Ramos (cell line): ENCODE measurements at regions not wholly inside any gene's neighbourhood (a gene's known extent, or its start where the extent isn't known, plus 50 kb on each side); places are given as distances from the start of the nearest gene placed in this dataset.

Experiments
- in situ Hi-C: fragments of 300-500 bp; cut with MboI; formaldehyde crosslinking; loops from one replicate; pipeline ENCODE4 v1.14.3; 2022; ENCODE audit warnings: low sequenced_read_pairs; ENCODE audit not compliant: unreplicated experiment

DNA sequence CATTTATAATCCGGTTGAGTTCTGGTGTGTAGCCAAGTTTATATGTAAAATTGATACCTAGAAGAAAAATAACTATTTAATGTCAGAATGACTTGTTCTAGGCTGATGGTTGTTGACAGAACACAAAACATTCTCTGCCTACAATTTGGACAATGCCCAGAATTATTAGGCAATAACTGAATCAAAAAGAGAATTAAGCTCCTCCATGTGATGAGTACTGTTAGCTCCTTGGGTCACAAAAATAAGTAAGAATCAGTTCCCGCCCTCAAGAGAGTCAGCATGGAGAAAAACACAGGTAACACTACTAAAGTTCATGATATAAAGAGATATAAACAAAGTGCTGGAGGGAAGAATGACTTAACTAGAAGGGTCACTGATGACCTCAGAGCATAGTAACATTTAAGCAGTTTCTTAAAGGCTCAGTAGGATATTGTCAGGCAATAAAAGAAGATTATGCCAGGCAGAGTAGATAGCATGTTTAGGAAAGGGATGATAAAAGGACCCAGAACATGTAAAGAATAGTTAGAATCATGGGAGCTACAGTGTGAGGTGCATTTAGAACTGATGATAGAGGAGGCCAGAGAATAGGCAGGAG, 200.5 kb upstream of the ACTBL2 start:
- in situ Hi-C loops = no loop called here

DNA sequence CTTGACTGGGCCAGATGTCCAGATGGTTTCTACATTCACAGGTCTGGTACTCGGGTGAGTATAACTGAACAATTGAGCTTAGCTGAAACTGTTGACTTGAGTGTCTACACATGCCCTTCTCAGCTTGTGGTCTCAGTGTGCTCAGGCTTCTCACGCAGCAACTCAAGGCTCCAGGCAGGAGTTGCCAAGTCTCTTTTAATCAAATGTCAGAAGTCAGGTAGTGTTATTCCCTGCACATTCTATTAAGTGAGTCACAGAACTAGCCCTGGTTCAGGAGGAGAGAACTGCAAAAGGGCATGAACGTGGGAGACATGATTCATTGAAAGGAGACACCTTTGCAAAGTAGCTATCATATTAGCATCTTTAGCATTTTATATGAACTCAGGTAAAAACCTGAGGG, 199.3 kb upstream of the ACTBL2 start:
- in situ Hi-C loops = no loop called here

DNA sequence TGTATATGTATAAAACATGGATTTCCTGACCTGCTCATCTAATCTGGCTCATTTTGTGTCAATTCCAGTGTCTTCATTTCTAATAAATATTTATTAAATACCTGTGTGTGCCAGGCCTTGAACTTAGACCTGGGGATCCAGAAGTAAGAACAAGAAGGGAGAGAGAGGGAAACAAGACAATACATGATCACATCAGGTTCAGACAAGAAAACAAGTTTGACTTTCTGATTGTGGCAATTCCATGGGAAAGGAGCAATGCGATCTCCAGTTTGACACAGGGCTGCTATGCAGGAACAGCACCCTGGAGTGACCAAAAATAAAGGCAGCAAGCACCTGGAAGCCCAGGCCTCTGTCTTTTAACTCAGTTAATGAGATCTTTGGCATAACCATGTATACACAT, 198.1 kb upstream of the ACTBL2 start:
- in situ Hi-C loops = no loop called here

DNA sequence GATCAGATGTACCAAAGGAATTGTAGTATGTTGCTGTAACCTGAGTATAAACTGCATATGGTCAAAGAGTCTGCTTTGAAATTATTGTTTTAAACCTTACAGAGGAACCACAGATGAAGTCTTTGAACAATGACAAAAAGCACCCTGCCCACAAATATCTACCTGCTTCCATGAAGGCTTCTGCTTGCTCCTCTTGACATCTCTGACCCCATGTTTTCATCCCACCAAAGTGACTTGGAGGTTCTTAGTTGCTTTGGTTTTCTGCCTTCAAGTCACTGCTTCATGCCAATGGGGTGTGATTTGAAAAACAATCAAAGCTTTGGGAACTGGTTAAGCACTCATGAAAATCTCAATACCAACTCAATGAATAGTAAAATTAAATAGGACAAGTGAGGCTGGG, 194.6 kb upstream of the ACTBL2 start:
- in situ Hi-C loops = no loop called here

DNA sequence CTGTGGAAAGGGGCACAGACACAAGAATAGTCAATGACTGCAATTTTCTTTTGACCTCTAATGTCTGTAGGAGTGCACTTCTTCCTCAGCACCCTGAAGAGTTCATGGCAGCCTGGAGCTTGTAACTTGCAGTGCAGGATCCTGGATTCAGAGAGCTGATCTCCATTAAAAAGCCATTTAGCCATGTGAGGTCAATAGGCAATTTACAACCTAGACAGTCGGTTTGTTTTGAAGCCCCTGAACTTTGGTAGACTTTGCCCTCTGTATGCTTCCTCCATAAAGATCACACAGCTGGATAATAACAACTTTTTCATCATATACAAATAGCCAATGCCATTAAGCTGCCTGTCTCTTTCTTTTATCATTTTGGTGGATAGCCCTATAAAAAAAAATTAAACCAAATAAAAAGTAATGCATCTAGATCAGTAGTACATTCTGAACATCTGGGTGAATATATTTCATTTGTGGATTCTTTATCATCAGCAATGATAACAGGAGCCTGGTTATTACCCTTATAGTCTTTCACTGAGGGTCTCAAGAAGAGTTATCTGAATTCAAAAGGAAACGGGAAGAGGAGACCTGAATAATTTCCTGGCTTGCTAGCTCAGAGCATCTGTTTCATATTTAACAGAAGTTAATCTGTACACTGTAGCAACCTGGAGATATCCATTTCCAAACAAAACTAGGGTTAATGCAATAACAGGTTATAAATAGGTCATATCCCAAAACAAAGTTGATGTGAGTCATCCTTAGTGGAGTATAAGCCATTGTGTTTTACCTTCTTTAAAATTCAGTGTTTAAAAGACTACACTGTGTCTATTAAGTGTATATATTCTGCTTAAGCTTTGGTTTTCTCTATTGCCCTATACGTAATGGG, 193.8 kb upstream of the ACTBL2 start:
- in situ Hi-C loops = no loop called here

DNA sequence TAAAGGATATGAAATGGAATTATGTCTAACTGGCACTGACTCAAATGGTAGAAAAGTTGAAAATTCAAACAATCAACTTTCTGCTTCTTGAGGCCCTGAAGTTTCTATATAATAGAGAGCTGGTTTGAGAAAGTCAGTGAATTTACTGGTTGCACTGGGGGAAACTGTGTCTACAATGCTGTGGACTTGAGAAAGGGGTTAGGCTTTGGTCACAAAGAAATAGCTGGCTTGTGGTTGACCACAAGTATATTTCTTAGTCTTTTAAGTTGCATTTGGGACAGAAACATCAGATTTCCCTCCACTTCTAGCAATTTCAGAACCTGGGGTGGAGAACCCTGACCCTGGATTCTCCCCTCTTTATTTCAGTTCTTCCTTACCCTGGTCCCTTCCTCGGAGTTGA, 192.6 kb upstream of the ACTBL2 start:
- in situ Hi-C loops = no loop called here

DNA sequence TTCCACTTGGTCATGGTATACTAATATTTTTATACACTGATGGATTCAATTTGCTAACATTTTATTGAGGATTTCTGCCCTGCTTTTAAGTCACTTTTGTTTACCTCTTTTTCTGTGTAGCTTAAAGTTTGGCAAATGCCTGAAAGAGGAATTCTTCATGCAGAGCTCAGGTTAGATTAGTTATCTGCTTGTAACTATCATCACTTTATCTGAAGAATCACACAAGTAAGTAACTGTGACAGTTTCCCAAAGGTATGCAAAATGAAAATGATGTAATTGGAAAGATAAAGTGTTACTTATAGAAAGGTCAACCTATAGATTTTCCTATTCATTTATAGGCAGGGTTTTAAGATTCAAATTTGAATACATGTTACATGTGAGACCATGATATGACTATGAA, 188.8 kb upstream of the ACTBL2 start:
- in situ Hi-C loops = no loop called here

DNA sequence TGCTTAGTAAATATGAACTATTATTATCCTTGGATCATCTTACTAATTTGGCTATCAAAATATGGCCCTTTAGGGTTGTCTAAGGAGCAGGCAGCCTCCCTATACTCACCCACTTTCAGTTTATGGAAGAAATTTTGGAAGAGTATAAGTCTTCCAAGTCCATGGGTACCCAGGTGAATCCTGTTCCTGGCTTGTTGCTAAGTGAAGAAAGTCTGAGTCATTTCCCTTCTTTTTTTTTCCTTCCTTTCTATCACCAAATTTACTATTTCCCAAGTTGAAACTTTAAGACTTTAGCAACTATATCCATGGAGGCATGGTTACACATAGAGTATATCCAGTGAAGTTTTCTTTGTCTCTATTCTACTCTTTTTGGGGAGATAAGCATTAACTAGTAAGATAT, 184.0 kb upstream of the ACTBL2 start:
- in situ Hi-C loops = no loop called here

DNA sequence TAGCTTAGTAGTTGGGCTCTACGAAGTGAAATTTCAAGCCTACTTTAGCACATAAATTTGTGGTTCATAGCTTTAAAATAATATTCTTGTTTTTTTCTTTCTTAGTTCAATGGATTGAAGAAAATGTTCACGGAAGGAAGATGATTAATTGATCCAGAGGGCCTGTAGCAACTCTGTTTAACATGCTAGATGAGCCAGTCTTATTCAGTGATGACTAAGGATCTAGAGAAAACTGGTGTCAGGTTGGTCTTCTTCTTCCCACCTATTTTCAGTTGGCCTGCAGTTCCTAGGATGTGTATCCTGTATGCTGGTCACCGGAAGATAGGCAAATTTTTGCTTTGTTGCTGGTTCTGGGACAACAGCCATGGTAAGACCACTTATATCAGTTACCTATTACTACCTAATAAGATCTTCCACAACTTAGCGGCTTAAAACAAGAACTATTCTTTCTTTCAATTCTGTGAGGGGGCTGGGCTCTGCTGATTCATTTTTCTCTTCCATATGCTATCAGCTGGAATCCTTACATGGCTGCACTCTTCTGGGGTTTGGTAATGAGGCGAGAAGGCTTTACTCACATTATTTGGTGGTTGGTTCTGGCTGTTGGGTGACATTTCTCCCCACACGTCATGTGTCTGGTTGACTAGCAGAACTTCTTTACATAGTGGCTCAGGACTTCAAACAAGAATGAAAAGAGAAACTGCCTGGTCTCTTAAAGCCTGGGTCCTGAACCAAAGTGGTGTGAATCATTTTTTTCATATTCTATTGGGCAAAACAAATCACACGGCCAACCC, 182.7 kb upstream of the ACTBL2 start:
- in situ Hi-C loops = no loop called here

DNA sequence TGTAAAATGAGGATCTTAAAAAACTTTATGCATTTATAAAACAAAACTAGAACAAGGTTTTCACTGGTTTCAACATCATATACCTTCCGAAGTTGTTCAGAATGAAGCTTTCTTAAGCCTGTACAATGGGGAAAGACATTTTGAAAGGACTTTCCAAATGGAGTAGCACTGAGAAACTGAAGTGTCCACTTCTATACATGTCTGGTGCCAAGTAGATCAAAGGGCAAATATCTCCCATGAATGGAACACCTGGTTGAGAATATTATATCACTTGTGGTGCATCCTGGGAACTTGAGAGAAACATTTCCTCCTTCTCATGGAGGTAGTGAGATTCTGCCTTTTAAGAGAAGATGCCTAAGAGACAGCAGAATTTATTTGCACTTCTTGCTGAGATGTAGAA, 182.1 kb upstream of the ACTBL2 start:
- in situ Hi-C loops = no loop called here

DNA sequence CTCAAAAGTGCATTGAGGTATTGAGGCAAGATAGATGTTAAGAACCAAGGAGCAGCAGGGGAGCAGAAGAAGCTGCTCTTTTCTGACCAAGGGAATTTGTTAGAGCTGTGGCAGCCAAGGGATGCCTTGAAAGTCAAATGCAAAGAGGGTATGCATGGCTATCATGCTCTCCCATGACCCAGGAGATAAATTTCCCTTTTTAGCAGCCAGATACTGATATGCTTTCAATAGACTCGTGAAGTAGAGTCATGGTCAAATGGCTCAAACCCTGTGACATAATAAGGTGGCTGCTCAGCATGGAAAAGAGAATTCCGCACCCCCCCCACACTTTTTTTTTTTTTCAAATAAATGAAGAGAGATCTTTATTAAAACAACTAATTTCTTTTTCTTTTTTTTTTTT, 180.9 kb upstream of the ACTBL2 start:
- in situ Hi-C loops = no loop called here

DNA sequence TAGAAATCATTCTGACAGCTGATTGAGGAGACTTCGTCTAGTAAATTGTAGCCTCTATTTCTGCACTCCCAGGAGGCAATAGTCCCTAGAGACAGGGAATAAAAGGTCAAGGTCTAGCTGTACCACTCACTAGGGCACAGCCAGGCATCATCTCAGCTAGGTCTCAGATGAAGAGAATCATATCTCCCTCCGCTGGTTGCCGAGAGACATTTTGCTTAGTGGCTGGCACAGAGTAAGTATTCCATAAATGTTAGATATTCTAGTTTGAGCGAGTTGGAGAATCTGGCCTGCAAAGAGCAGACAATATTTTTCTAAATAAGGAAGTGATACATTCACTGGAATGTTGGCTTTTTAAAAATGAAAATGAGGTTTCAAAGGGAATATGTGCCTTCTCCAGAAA, 180.4 kb upstream of the ACTBL2 start:
- in situ Hi-C loops = no loop called here

DNA sequence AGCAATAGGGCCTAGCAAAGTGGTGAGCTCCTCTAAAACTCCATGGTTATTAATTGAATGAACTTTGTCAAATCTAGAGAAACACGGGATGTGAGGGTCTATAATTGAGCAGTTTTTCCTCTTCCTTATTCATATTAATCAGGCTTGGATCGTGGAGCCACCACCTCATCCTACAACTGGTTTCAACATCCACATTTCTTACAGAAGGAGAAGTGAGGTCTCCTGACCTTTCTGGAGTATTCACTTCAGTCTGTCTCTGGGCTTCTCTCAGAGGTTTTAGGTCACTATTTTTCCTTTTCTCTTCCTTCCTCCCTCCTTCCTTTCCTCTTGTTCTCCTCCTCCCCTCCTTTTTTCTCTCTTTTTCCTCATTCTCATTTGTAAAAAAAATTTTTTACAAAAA, 177.3 kb upstream of the ACTBL2 start:
- in situ Hi-C loops = no loop called here

DNA sequence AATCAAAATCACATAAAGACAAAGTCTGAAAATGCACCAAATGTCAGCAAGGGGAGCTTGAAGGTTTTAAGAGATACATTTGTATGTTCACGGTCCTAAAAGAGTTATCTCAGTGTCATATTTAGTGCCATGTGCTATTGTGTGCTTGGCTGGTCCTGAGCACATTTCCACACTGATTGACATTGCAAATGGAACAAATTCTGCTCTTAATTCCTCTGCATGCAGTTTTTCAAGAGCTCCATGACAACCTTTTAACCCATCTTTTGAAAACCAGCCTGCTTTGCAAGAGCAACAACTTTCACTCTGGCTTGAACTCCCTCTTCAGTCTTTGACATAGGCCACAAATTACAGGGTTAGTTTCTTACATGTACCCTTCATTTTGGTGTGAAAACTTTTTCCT, 175.4 kb upstream of the ACTBL2 start:
- in situ Hi-C loops = no loop called here

DNA sequence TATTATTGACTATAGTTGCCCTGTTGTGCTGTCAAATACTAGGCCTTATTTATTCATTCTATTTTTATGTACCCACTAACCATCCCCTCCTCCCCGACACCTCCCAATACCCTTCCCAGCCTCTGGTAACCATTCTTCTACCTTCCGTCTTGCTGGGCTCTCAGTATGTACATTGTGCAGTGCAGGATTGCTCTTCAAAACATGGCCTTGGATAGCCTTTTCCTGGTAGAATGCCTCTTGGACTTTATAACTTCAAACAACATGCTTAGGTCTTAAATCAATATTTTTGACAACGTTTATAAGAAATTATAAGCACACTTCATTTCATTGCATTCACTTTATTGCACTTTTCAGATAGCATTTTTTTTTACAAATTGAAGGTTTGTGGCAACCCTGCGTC, 172.6 kb upstream of the ACTBL2 start:
- in situ Hi-C loops = no loop called here

DNA sequence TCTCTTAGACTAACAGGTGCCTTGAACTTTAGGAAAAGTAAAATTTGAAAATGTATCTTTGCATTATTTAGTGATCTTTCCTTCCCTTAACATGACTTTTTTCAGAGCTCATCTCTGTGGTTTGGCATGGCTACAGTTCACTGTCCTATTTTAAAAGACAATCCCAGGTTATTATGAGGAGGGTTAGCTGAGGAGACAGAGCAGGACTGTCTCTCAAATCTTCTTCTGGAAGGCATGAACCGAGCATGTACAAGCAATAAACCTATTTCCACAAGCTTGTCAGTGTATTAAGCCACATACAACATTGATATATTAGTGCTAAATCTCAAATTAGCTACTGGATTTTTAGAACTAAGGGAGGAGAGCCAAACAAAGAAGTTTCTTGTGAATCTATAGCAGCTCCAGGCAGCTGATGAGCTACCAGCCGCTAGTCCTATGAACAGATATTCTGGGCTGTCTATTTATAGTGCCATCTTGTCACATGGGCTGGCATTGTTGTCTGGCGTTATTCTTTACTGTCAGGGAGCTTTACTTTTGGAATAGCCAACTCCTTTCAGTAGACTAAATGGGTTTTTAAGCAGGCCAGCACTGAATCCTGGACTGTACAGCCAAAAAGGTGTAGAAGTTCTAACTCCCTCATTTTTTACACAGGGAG, 171.2 kb upstream of the ACTBL2 start:
- in situ Hi-C loops = no loop called here

DNA sequence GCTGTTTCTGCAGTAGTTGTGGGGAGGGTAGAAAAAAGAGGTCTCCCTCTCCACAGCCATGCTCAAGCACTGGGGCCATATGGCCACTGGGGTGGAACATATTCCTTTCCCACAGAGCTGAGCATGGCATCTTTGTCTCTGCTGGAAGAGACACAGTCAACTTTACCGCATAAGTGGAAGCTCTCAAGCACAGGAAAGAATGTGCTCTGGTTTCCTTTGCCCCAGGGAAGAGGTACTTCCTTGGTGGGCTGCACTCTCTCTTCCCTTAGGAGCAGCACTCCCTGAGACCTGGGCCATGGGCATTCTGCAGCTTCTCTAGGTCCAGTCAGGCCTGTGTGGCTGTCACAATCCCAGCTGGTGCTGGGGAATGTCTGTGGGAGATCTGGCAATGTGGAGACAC, 168.5 kb upstream of the ACTBL2 start:
- in situ Hi-C loops = no loop called here

DNA sequence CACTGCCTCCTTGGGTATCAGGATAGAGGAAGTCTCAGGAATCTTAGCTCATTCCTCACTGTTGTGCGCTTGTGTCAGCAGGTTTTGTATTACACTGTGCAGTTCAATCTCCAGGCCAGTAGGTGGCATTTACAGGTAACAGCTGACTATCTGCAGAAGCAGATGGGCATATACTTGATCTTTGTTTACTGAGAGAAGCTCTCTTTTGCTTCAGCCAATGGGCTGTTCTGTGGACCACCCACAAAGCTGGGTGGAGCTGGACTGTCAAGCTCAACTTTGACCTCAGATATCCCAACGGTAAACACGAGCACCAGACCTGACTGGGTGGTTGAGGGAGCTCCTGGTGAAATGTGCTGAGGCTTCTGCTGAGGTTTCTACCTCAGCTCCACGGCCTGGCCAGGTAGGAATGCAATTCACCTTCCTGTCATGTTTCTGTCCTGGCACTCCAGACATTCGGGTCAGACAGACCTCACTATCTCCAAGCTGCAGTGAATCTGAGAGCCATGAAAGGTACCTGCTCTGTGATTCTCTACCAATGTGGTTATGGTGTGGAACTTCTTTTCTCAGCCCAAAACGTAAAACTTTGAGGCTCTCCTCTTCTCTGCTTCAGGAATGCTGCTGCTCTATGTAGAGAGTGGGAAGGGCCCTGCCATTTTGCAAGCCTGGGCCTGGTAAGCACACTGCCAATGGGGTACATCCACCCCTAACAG, 167.9 kb upstream of the ACTBL2 start:
- in situ Hi-C loops = no loop called here

DNA sequence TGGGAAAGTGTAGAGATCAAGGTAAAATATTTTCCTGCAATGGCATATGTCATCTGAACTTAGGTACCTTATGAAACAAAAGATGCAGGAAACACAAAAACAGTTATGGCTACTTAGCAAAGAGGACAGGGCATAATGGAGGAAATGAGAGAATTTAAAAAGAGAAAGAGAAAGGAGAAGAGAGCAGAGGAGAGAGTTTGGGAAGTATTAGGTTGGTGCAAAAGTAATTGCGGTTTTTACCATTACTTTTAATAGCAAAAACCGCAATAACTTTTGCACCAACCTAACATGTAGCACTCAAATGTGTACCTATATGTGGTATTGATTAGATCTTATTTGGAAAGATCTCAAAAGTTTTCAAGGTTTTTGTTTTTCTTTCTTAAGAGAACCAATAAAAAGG, 160.1 kb upstream of the ACTBL2 start:
- in situ Hi-C loops = no loop called here

DNA sequence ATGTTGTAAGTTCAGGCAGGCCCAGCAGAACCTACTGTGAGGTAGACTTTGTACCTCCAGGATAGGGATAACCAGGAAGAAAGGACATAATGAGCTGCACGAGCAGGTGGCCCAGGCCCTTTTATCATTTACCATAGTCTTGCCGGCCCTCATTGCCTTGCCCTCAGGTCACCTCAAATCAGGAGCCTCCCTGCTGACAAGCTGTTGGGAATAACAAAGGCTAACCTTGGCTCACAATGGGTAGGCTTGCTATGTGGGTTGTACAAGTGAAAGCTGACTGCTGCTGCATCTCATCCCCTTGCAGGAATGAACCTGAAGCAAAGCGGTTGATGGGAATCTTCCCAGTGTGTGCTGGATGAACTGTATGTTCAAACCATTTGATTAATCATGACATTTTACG, 159.5 kb upstream of the ACTBL2 start:
- in situ Hi-C loops = no loop called here
